ENCODE measurements at regions not wholly inside any gene's neighbourhood (a gene's known extent, or its start where the extent isn't known, plus 50 kb on each side); places are given as distances from the start of the nearest gene placed in this dataset.
A peak's percentile ranks its signal among the peaks of the same experiment; 100 is the strongest.

DNA sequence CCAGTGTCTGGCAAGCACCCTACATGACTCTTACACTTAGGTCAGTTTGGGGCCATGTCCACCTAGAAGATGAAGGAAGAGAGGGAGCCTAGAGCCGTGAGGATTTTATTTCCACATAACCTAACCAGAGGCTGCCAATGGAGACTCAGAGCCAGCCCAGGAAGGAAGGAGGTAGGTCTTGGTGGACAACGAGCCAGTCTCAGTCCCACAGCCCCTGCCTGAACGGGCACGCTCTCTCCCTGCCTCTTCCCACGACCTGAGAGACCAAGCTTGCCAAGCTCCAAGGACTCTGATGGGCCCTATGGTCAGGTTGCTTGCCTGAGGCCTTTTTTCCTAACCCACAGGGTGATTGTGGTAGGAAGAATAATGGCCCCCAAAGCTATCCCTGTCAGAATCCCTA lies 188.4 kb downstream of the TFCP2L1 start:
- no peak for DNase-seq (ENCODE audit: low read depth)

DNA sequence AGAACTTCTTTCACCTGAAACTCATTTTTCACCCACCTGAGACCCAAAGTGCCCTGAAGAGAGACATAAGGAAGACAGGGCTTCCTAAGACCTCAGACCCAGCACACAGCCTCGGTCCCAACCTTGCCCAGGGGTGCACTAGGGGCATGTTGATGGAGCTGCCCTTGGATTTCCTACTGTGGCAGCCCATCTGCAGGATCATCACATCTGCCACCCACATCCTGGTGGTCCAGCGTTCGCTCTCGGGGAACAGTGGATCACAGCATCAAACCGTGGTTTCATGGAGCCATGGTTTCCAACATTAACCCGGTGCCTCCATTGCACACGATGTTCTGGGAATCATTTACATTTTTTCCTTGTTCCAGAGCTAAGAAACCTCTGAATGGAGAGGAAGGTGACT lies 186.4 kb downstream of the TFCP2L1 start:
- no peak for DNase-seq (ENCODE audit: low read depth)

DNA sequence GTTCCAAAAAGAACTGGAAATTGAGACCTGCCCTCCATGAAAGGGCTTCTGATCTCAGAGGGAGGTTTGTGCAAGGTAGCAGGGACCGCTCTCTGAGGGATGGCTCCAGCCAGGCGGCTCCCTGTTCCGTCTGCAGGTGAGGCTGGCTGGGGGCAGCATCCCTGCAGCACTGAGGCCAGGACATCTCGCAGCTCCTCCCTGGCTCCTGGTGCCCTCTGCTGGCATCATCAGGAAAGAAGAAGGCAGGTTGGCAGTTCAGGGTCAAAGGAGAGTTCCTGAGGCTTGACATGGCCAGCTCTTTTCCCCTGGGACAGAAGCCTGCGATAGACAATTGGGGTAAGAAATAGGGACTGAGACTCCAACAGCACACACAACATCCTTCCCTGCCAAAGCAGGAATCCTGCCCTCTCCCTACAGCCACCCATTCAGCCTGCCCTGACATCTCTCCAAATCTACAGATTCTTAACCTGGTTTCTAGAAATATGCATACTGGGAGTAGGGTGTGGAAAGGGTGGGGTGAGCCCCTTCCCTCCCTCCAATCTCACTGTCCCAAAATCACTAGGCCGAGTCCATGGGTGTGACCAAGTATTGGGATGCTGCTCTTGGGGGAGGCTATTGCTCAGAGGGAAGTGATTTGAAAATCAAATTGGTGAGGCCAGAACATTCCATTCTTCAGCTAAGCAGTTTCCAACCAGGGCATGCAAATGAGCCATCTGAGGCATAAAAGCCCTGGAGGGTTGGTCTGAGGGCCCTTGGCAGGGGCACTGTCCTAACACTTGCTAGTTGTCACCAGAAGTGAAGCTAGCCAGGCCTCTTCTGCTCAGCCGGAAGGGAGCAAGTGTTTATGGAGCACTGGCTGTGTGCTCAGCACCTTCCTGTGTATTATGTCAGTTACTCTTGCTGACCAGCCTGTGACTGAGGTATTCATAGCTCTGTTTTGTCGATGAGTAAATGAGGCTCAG lies 185.4 kb downstream of the TFCP2L1 start:
- DNase-seq (ENCODE audit: low read depth): no peak

DNA sequence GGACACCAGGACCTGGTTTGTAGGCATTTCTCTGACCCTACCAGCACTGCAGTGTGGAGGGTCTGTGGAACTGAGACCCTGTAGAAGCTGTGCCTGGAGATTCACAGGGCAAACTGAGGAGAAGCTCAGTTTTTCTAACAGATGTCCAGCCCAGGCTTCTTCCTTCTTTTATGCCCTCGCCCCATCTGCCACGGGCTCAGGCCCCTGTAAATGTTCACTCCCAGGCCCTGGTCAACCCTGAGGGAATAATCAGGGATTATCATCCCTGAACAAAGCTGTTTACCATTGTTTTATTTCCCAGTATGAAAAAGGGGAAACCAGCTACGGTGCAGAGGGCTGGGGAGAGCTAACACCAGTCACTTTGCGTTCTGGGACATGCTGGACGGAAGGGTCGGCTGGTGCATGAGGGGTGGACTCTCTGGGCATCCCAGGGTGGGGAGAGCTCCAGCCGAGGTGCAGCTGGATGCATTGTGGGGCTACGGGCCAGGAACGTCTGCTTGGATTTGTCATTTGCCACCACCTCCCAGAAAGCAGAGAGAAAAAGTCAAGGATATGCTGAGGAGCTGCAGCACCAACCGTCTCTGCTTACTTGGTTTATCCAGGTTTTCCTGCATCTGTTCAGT lies 183.8 kb downstream of the TFCP2L1 start:
- DNase-seq (ENCODE audit: low read depth): no peak

DNA sequence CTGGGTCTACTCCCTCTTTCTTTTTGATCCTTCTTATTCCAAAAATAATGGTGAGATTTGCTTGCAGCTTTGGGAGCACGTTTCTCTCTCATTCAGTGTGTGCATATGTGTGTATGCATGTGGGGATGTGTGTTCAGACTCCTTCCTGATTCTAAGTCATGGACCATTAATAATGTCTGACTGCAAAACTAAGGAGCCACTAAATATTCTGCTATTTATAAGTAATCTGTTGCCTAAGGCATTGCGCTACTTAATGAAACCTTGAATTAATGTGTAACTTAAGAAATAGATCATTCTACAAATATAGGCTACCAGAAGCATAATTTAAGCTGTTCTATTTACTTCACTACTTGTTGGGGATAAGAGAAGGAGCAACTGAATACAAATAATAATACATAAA lies 182.1 kb downstream of the TFCP2L1 start:
- no peak for DNase-seq (ENCODE audit: low read depth)

DNA sequence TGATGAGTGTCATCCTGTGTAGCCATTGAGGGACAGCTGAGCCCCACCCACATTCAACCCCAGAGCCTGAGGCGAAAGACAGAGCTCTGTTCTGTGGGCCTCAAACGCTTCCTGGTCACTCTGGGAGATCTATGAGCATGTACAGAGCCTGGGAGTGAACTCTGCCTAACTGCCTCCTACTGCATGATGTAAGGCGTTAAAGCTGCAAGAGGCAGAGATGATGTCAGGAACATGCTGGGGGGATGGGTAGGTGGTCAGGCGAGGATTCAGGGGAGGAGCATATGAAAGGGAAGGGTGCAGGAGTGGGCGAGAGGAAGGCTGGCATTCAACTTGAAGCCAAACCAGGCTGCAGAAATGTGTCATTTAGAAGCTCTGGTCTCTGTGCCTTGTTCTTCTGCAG lies 181.0 kb downstream of the TFCP2L1 start:
- DNase-seq (ENCODE audit: low read depth): no peak

DNA sequence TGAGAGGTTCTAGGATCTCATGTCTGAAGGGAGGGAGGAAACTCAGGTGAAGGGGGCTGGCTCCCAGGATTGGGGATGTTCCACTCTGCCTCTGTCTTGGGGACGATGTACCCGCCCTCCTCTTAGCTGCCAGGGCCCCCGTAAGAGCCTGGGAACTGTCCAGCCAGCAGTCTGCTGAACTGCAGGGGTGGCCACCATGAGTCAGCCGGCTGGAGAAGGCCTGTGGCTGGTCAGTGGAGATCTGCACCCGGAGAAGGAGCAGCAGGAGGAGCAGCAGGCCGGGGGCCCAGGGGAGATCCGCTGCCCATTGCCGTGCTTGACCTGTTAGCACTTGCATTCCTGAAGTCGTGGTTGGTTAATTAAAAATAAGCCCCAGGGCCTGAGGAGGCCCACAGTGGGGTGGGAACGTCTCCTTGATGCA lies 180.3 kb downstream of the TFCP2L1 start:
- peak; percentile 37 for DNase-seq (ENCODE audit: low read depth)

DNA sequence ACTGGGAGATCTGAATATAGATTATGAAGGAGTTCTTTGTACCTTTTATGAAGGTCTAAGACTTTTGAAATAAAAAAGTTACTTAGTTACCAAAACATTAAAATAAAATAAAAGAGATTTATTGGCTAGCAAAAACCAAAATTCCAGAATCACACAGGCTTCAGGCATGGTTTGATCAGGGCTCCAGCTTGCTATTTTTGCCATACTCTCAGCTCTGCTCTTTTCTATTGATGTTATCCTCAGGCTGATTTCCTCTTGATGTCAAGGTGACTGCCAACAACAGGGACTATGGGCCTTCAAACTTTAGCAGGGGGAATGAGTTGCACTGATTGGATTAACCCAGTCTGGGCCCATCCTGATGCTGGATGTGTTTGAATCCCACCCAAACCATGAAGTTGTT lies 174.1 kb downstream of the TFCP2L1 start:
- no peak for DNase-seq (ENCODE audit: low read depth)

DNA sequence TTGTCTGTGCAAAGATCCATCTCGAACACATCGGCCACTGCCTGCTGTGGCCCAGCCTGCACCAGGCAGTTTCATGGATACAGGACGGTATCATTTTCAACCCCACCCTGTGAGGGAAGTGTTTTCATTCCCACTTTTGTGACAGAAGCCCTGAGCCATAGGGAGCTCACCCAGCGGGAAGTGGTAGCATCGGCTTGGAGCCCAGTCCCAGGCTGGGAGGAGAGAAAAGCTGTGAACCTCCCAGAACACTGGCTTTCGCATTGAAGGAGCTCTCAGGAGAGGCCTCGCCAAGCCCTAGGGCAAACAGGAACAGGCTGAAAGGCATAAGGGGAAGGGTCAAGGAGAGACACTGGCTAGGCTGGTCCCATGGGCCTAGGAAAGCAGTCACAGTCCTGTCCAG lies 166.1 kb downstream of the TFCP2L1 start:
- DNase-seq (ENCODE audit: low read depth): no peak

DNA sequence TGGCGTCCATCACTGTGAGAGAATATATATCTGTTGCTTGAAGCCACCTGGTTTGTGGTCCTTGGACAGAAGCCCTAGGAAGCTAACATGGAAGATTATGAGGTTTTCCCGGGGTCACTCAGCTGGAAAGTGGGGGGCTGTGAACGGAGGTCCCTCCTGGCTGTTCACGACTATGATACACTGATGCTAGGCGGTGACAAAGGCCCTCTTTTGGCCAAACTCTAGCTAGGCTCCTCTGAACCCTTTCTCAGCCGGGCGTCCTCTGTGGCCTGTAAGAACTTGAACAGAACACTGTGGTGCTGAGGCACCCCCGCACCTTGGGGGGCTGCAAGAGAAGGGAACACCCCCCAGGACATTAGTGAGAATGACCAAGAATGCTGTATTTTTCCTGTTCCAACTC lies 164.6 kb downstream of the TFCP2L1 start:
- no peak for DNase-seq (ENCODE audit: low read depth)

DNA sequence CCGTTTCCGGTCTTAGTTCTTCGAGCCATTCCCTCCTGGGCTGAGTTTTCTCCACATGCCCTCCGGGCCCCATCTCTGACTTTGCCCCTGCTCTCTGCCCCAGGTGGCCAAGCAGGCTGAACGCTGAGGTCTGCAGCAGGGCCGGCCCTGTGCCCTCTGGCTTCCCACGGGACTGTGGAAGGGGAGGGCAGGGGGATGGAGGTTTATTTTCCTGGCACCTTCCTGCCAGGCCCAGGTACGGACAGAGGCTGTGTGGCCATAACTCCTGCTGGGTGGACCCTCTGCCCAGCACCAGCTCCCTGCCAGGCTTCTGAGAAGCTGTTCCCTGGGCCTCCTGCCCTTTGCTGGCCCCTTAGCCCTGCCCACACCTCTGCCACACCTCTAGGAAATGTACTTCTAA lies 164.0 kb downstream of the TFCP2L1 start:
- no peak for DNase-seq (ENCODE audit: low read depth)

DNA sequence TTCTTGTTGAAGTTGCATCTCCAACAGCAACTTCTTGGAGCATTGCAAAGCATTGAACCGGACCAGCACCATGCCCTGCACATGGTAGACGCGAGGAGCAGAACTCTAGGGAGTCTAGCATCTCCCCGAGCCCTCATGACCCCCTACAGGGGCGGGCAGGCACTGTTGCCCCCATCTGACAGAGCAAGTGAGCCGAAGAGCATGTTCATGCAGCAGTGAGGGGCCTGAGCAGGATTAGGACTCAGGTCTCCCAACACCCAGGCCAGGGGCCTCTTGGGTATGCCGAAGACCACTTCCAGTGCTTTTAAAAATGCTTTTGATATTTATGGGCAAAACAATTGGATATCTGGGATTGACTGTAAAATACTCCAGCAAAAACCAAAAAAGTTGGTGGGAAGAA lies 163.3 kb downstream of the TFCP2L1 start:
- DNase-seq (ENCODE audit: low read depth): no peak

DNA sequence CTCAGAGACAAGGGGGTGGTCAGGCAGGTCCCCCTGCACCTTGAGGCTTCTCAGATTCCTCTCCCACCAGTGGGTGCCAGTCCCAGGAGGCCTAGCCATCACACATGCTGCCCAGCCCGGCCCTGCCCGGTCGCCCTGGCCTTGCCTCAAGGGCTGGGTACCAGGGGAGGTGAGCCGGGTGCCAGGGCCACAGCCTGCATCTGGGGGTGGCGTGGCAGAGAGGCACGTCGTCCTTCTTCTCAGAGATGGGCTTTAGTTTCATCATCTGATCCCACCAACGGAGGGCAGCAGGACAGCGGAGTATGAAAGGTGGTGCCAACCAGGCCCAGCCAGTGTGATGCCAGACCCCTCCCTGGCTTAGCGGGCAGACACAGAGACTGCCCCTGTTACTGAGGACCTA lies 161.7 kb downstream of the TFCP2L1 start:
- no peak for DNase-seq (ENCODE audit: low read depth)

DNA sequence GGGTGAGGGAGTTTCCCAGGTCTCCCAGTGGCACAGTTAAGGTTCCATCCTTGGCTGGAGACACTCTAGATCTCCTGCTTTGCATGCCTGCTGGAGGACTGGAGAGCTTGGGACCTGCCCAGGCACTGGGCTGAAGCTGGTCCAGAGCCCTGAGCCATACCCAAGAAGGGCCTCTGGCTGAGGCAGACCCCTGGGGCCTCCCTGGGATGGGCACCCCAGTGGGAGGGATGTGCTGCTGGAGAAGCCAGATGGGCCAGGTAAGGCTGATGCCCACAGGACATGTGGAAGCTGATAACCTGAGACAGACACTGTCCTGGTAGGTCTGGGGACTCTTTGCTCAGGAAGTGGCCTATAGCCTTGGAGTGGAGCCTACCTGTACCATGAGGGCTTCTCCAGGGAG lies 160.7 kb downstream of the TFCP2L1 start:
- no peak for DNase-seq (ENCODE audit: low read depth)

DNA sequence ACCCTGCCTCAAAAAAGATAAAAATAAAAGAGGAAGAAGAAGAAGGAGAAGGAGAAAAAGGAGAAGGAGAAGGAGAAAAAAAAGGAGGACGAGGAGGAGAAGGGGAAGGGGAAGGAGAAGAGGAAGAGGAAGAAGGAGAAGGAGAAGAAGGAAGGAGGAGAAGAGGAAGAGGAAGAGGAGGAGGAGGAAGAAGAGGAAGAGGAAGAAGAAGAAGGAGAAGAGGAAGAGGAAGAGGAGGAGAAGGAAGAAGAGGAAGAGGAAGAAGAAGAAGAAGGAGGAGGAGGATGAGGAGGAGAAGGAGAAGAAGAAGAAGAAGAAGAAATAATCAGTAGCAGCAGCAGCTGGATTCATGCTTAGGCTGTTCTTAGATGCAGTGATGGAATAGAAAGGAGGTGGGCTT lies 159.7 kb downstream of the TFCP2L1 start:
- DNase-seq (ENCODE audit: low read depth): no peak

DNA sequence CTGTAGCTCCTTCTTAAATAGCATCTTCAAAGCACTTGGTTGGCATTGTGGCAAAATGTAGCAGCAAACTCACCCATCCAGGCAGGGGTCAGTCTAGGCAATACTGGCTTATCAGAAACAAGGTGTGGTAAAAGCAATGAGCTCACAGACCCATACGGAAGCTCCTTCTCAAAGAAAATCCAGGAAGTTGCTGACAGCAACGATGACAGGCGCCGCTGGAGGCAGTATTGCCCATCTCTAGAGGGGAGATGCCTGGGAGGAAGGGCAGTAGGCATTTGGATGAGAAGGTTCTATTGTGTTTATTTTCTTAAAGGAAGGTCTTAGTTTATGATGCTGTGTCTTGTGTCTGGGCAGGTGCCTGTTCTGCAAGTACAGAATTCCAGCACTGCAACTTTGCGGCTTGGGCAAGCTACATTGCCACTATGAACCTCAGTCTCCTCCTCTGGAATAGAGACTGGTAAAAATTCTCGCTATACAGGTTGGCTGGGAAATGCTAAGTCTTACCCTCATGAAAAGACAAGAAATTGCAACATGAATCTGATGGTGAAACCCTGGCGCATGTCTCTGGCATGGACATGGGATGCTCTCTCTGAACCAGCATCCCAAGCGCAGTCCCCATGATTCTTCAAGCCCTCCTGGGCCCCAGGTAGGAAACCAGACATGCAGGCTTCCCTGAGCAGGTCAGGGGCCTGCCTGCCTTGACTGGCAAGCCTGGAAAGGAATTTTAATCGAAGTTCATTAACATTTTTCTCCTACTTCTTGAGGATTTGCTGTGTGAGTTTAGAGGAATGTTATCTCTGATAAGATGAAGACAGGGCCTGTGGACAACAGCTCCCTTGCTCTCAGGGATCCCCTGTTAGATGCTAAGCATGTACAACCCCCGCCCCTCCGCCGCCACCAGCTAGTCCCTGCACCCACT lies 156.0 kb downstream of the TFCP2L1 start:
- DNase-seq (ENCODE audit: low read depth): peak; percentile 51

DNA sequence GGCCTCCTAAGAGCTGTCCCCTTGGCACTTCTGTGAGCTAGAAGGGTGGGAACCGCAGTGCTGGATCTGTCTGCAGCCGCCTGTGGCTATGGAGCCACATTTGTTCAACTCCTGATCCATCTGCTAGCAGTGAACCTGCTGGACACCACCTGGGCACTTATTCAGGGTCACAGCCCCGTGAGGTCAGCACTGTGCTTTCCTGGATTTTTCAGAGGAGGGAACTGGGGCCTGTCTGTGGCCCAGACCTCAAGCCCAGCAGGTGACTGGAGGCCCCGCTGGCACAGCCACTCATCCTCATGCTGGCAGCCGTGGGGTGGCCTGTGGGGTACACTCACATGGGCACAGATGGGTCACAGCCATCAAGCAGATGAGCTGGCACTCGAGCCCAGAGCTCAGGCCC lies 155.3 kb downstream of the TFCP2L1 start:
- no peak for DNase-seq (ENCODE audit: low read depth)

DNA sequence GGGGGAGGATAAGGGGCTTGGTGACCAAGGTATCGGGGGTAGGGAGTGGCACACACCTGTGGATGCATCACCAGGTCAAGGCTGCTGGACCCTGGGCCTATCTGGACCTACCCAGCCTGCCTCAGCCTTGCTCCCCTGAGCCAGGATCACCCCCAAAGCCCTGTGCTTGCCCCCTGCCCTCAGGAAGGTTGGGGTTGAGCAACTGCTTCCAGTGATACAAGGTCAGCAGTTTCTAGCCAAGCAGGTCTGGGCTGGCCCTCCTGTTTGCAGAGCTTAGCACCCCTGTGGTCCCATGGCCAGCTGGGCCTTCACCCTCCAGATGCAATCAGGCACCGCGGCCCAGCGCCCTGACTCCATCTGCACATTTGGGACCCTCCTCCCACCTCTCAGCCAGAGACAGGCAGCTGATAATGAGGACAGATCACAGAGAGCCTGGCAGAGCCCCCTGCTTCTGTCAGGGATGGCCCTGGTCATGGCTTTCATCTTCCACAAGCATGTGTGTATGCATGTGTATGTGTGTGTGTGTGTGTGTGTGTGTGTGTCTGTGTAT lies 154.6 kb downstream of the TFCP2L1 start:
- DNase-seq (ENCODE audit: low read depth): no peak

DNA sequence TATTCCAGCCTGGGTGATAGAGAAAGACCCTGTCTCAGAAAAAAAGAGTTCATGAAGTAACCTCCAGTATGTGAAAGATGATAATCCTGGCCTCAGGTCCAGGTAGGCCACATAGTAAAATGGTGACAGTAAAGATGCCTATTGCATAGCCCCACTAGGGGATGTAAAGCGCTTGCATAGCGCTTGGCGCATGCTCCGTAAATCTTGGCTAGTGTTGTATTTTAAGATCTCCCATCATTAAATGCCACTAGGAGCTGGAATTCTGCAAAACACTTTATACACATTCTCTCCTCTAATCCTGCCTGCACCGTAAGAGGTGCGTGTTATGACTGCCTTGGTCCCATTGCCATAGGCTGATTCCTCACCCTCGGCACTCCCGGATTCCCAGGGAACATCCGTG lies 153.6 kb downstream of the TFCP2L1 start:
- no peak for DNase-seq (ENCODE audit: low read depth)

DNA sequence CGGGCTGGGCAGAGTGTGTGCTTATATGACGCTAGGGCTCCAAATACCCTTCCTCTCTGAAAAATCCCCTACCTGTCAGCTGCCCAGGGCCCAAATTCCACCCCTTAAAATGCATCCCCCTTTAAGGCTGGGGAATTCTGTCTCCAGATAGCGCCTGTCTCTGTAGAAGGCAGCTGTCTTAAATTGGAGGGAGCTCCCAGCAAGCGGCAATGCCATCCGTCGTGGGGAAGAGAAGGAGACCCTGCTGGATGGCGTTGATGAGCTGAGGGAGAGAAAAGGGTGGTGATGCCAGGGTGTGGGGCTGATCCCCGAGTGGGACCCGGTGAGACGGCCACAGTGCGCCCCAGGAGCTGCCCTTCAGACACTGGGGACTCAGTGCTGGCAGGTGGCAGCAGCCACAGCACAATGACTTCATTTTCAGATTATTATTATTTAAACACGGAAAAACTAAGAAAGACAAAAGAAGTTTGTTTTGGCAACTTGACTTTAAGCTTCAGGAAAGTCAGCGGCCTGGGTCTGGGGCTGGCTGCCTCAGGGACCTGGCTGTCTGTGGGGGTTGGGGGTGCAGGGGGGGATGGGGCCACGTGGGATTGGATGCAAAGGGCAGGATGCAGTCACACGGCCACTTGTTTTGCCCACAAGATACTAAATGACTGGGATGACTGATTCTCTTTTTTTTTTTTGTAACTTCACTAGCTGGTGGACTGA lies 152.8 kb downstream of the TFCP2L1 start:
- DNase-seq (ENCODE audit: low read depth): no peak

DNA sequence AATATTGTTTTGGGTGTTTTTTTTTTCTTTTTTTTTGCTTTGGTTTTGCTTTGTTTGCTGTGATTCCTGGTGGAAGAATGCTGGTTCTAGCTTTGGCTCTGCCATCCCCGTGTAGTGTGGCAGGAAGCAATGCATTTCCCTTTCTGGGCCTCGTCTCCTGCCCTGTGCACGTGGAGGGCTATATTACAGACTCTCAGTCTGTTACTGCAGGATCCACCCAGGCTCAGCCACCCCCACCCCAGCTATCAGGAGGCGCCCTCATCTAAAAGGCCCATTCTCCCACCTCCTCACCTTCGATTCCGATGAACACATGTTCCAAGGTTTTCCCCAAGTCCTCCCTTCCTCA lies 152.3 kb downstream of the TFCP2L1 start:
- DNase-seq (ENCODE audit: low read depth): no peak

All from amniotic epithelial cell (primary cell).